GM12878 (cell line): ENCODE measurements at regions not wholly inside any gene's neighbourhood (a gene's known extent, or its start where the extent isn't known, plus 50 kb on each side); places are given as distances from the start of the nearest gene placed in this dataset.
A peak's percentile ranks its signal among the peaks of the same experiment; 100 is the strongest.

Experiments used
- ATAC-seq: fragments of 200-7000 bp; cut with Tn5 transposase; 3 replicates; pipeline ENCODE4 v1.9.1; 2020; ENCODE audit warnings: mild to moderate bottlenecking, moderate library complexity
- BruUV-seq: library from RNA; stranded (reverse); fragments of 400-500 nt; replicated peaks from 2 replicates; lab custom pipeline; 2021; lab: Mats Ljungman, UMichigan
- CTCF ChIA-PET: fragments of 300-600 bp; sonication (Branson Sonifier 250); formaldehyde crosslinking; extraction: SDS; loops from one replicate; lab custom pipeline; 2021; ENCODE audit warnings: inconsistent platforms; lab: Yijun Ruan, JAX
- POLR2A ChIA-PET: fragments of 350-600 bp; formaldehyde crosslinking; extraction: SDS; loops from one replicate; lab custom pipeline; 2021; ENCODE audit warnings: inconsistent platforms; lab: Charles Lee
- RAD21 ChIA-PET: fragments of 300-600 bp; sonication (Branson Sonifier 250); formaldehyde crosslinking; loops from one replicate; lab custom pipeline; 2023; ENCODE audit warnings: antibody characterized with exemption; ENCODE audit not compliant: unreplicated experiment; lab: Charles Lee
- SMC1A ChIA-PET: fragments of 300-600 bp; sonication (Branson Sonifier 250); formaldehyde crosslinking; loops from one replicate; lab custom pipeline; 2023; ENCODE audit not compliant: unreplicated experiment, uncharacterized antibody; lab: Charles Lee
- DNase-seq: peaks from one replicate; pipeline ENCODE4 v3.0.0-alpha.2; 2011; ENCODE audit warnings: low read depth, low spot score
- FAIRE-seq: peaks from 3 replicates; lab custom pipeline; 2011; peaks lifted over from hg19 to GRCh38; lab: Jason Lieb, UNC
- H2AFZ ChIP-seq: 2 replicates; pipeline ENCODE4 v1.6.0; 2011; ENCODE audit warnings: low read depth, low read length, control low read depth; ENCODE audit not compliant: control insufficient read depth
- H3K27ac ChIP-seq: 2 replicates; pipeline ENCODE4 v1.5.1; 2011; ENCODE audit warnings: control low read depth; ENCODE audit not compliant: control insufficient read depth, insufficient read depth
- H3K27me3 ChIP-seq, 2 experiments: replicated peaks in 1 of 2; 2 replicates each; pipeline versions ENCODE4 v1.6.0 to v1.6.1; 2011; ENCODE audit warnings: low read length in 1 of 2; ENCODE audit not compliant: control insufficient read depth in 2 of 2, insufficient read depth in 2 of 2
- H3K36me3 ChIP-seq, 2 experiments: 2 replicates each; pipeline ENCODE4 v1.5.1; 2011; ENCODE audit warnings: low read length in 1 of 2; ENCODE audit not compliant: control insufficient read depth in 2 of 2, insufficient read depth in 2 of 2
- H3K4me1 ChIP-seq: 2 replicates; pipeline ENCODE4 v1.6.1; 2011; ENCODE audit warnings: mild to moderate bottlenecking, low read length, moderate library complexity, mixed read lengths; ENCODE audit not compliant: control insufficient read depth, insufficient read depth
- H3K4me2 ChIP-seq: 2 replicates; pipeline ENCODE4 v1.6.0; 2011; ENCODE audit warnings: control low read depth; ENCODE audit not compliant: control insufficient read depth, insufficient read depth
- H3K4me3 ChIP-seq: fragments of 200-600 bp; sonication (generic); 2 replicates; pipeline ENCODE4 v1.5.1; 2016
- H3K79me2 ChIP-seq: 2 replicates; pipeline ENCODE4 v1.6.0; 2011; ENCODE audit warnings: low read length; ENCODE audit not compliant: control insufficient read depth, insufficient read depth
- H3K9ac ChIP-seq: 2 replicates; pipeline ENCODE4 v1.8.0; 2011; ENCODE audit warnings: low read length, control low read depth, mixed read lengths; ENCODE audit not compliant: control insufficient read depth, insufficient read depth
- H3K9me3 ChIP-seq: replicated peaks from 3 replicates; pipeline ENCODE4 v1.5.1; 2011; ENCODE audit warnings: mild to moderate bottlenecking, low read length; ENCODE audit not compliant: control insufficient read depth, insufficient read depth
- H4K20me1 ChIP-seq: 2 replicates; pipeline ENCODE4 v1.6.0; 2011; ENCODE audit not compliant: control insufficient read depth, insufficient read depth
- CHD4 ChIP-seq: fragments of 200-600 bp; sonication (generic); IDR thresholded peaks from 2 replicates; pipeline ENCODE4 v1.6.1; 2016; ENCODE audit warnings: mild to moderate bottlenecking
- ETV6 ChIP-seq, 2 experiments: fragments of 450-650 bp in 1 of 2; IDR thresholded peaks in 1 of 2; conservative IDR thresholded peaks in 1 of 2; 2 replicates each; pipeline ENCODE4 v1.6.1; 2014; ENCODE audit warnings: antibody characterized with exemption in 1 of 2, borderline replicate concordance in 1 of 2, low read depth in 1 of 2, mild to moderate bottlenecking in 1 of 2, moderate library complexity in 1 of 2
- IRF5 ChIP-seq: fragments of 450-650 bp; IDR thresholded peaks from 2 replicates; pipeline ENCODE4 v1.6.1; 2017; ENCODE audit warnings: borderline replicate concordance
- PKNOX1 ChIP-seq: fragments of 450-650 bp; IDR thresholded peaks from 2 replicates; pipeline ENCODE4 v1.6.1; 2016; ENCODE audit warnings: mild to moderate bottlenecking
- POLR2A ChIP-seq: IDR thresholded peaks from 2 replicates; pipeline ENCODE4 v1.6.1; 2011; ENCODE audit warnings: low read depth, mild to moderate bottlenecking, low read length
- POU2F2 ChIP-seq: IDR thresholded peaks from 3 replicates; pipeline ENCODE4 v1.6.1; 2011; ENCODE audit warnings: low read depth, mild to moderate bottlenecking, low read length, borderline replicate concordance
- ZZZ3 ChIP-seq: IDR thresholded peaks from 2 replicates; pipeline ENCODE4 v1.6.1; 2011; ENCODE audit warnings: low read depth; ENCODE audit not compliant: control insufficient read depth, insufficient read length
- WGBS: methylation state at CpG from one replicate; pipeline ENCODE4 v1.1.6; 2016; ENCODE audit warnings: low lambda C conversion rate; ENCODE audit not compliant: insufficient replicate concordance, insufficient coverage; ENCODE audit errors: missing lambda C conversion rate; 5-methylcytosine and 5-hydroxymethylcytosine counted together
- in situ Hi-C: fragments of 300-500 bp; cut with MboI; formaldehyde crosslinking; loops from 9 replicates; pipeline ENCODE4 v1.14.3; 2018; ENCODE audit warnings: mixed read lengths
- intact Hi-C: fragments of 100-400 bp; cut with micrococcal nuclease; formaldehyde crosslinking; loops from one replicate; pipeline ENCODE4 v1.14.2; 2022; ENCODE audit not compliant: unreplicated experiment

- ChIA-PET CTCF (interaction anchor here (1.0 kb wide), 1 partner anchor 103 kb away, joined by 3 read pairs; no protein-coding TSS in a partner anchor), POLR2A (no interaction called here), SMC1A (interaction anchor here (1.1 to 1.2 kb wide), 2 partner anchors 8 to 12 kb away, joined by 3 read pairs; no protein-coding TSS in a partner anchor), RAD21 (interaction anchor here (0.6 kb wide), 1 partner anchor 131 kb away, joined by 4 read pairs; no protein-coding TSS in a partner anchor)
- no TSS peak for BruUV-seq
- no peaks in the 10 kb centered on the region for H3K27me3 ChIP-seq
- TF ChIP-seq POLR2A (no peak), POU2F2 (no peak), PKNOX1 (peak; percentile 13; the same call in 1 of the 2 replicates), IRF5 (no peak), ETV6 (conservative IDR thresholded peaks at IDR 0.05 in 1 of 2, IDR thresholded peaks at IDR 0.05 in 1 of 2; ENCODE audit: borderline replicate concordance in 1 of 2, low read depth in 1 of 2) (no peak), ZZZ3 (no peak), CHD4 (no peak)
- H3K9ac ChIP-seq, result no peak overlapping the region
- no peaks in the 10 kb centered on the region; the same call in 1 of the 2 replicates for H3K4me1 ChIP-seq
- H3K36me3 ChIP-seq, result no peaks in the 10 kb centered on the region
- H3K9me3 ChIP-seq, result no peaks in the 10 kb centered on the region
- ATAC-seq (no peak; the same call in 1 of the 3 replicates), FAIRE-seq (no peak), DNase-seq (no peak)
- in situ Hi-C loops (no loop called here), intact Hi-C loops (no loop called here)
- WGBS, result 21% methylated on average over 2 of the region's 2 CpGs
- H3K4me3 ChIP-seq, result no peak overlapping the region
- H2AFZ ChIP-seq, result no peak overlapping the region
- no peak overlapping the region for H3K27ac ChIP-seq
- H4K20me1 ChIP-seq, result no peaks in the 10 kb centered on the region
- H3K4me2 ChIP-seq, result no peak overlapping the region
- H3K79me2 ChIP-seq, result no peaks in the 10 kb centered on the region
Observed at GRCh38 chrX:15985937-15986336, 131.3 kb upstream of the AP1S2 start.
